H1 (cell line): ENCODE measurements at regions not wholly inside any gene's neighbourhood (a gene's known extent, or its start where the extent isn't known, plus 50 kb on each side); places are given as distances from the start of the nearest gene placed in this dataset.

Source experiments
- CHD7 ChIP-seq: fragments of 300-600 bp; sonication (generic); IDR thresholded peaks from 2 replicates; pipeline ENCODE4 v1.7.1; 2012; ENCODE audit warnings: low read length, moderate library complexity, mild to moderate bottlenecking, inconsistent platforms; ENCODE audit not compliant: insufficient replicate concordance
- FOSL1 ChIP-seq: IDR thresholded peaks from 2 replicates; pipeline ENCODE4 v1.6.1; 2011; ENCODE audit warnings: mild to moderate bottlenecking, low read depth, low read length, moderate library complexity; ENCODE audit not compliant: insufficient read depth
- GTF2F1 ChIP-seq: IDR thresholded peaks from 2 replicates; pipeline ENCODE4 v1.6.1; 2012; ENCODE audit warnings: low read depth, low read length, improper control_type of control experiment, borderline replicate concordance
- KDM4A ChIP-seq: IDR thresholded peaks from one replicate; pipeline ENCODE4 v1.7.1; 2012; ENCODE audit warnings: low read depth, mild to moderate bottlenecking, moderate library complexity, low read length, inconsistent platforms; ENCODE audit not compliant: severe bottlenecking
- MAX ChIP-seq: IDR thresholded peaks from 2 replicates; pipeline ENCODE4 v1.6.1; 2012; ENCODE audit warnings: inconsistent platforms
- NANOG ChIP-seq: IDR thresholded peaks from 2 replicates; pipeline ENCODE4 v1.6.1; 2011; ENCODE audit warnings: low read length, low read depth, mild to moderate bottlenecking, inconsistent platforms; ENCODE audit not compliant: insufficient read depth, poor library complexity, severe bottlenecking
- POU5F1 ChIP-seq: IDR thresholded peaks from 2 replicates; pipeline ENCODE4 v1.6.1; 2011; ENCODE audit warnings: low read depth, mild to moderate bottlenecking, low read length, moderate library complexity
- SIRT6 ChIP-seq: IDR thresholded peaks from one replicate; pipeline ENCODE4 v1.7.1; 2012; ENCODE audit warnings: low read length, inconsistent platforms
- SRF ChIP-seq: IDR thresholded peaks from 2 replicates; pipeline ENCODE4 v1.6.1; 2011; ENCODE audit warnings: mild to moderate bottlenecking, low read depth, low read length, moderate library complexity
- TAF1 ChIP-seq: IDR thresholded peaks from 2 replicates; pipeline ENCODE4 v1.6.1; 2011; ENCODE audit warnings: mild to moderate bottlenecking, low read depth, low read length
- TCF12 ChIP-seq: IDR thresholded peaks from 2 replicates; pipeline ENCODE4 v1.6.1; 2011; ENCODE audit warnings: low read depth, mild to moderate bottlenecking, low read length

- no peak for TF ChIP-seq CHD7
- TF ChIP-seq GTF2F1: no peak
- no peak for TF ChIP-seq TAF1
- no peak for TF ChIP-seq SRF
- TF ChIP-seq KDM4A: no peak
- TF ChIP-seq NANOG: no peak
- TF ChIP-seq FOSL1: no peak
- TF ChIP-seq POU5F1: no peak
- TF ChIP-seq TCF12: no peak
- TF ChIP-seq MAX: no peak
- no peak for TF ChIP-seq SIRT6
Measured at GRCh38 chr11:128334311-128335044, 252.9 kb downstream of the ETS1 start (continued).
